ENCODE measurements at regions not wholly inside any gene's neighbourhood (a gene's known extent, or its start where the extent isn't known, plus 50 kb on each side); places are given as distances from the start of the nearest gene placed in this dataset.

GRCh38 chr17:56096026-56096810, 57.1 kb upstream of the ANKFN1 start:
- Histone ChIP-seq H2AFZ (ENCODE audit: low read depth, low read length) (no peak overlapping the region), H3K79me2 (replicated peaks; ENCODE audit: insufficient read depth, low read length) (no peaks in the 10 kb centered on the region), H3K27me3 (ENCODE audit: insufficient read depth, low read depth, low read length) (no peaks in the 10 kb centered on the region), H3K4me3 (ENCODE audit: low read length) (no peak overlapping the region), H3F3A (ENCODE audit: insufficient read depth, low read length, poor library complexity, severe bottlenecking) (no peaks in the 10 kb centered on the region), H4K20me1 (ENCODE audit: insufficient read depth) (no peaks in the 10 kb centered on the region), H3K36me3 (ENCODE audit: insufficient read depth, low read length) (no peaks in the 10 kb centered on the region), H3K27ac (ENCODE audit: low read length) (no peak overlapping the region), H3K9me2 (ENCODE audit: insufficient read depth, low read length) (no peaks in the 10 kb centered on the region), H3K9me3 (ENCODE audit: low read length) (no peaks in the 10 kb centered on the region), H3K4me2 (ENCODE audit: low read length) (no peak overlapping the region), H3K9ac (ENCODE audit: low read length) (no peak overlapping the region)
- TF ChIP-seq, protein P1, sequence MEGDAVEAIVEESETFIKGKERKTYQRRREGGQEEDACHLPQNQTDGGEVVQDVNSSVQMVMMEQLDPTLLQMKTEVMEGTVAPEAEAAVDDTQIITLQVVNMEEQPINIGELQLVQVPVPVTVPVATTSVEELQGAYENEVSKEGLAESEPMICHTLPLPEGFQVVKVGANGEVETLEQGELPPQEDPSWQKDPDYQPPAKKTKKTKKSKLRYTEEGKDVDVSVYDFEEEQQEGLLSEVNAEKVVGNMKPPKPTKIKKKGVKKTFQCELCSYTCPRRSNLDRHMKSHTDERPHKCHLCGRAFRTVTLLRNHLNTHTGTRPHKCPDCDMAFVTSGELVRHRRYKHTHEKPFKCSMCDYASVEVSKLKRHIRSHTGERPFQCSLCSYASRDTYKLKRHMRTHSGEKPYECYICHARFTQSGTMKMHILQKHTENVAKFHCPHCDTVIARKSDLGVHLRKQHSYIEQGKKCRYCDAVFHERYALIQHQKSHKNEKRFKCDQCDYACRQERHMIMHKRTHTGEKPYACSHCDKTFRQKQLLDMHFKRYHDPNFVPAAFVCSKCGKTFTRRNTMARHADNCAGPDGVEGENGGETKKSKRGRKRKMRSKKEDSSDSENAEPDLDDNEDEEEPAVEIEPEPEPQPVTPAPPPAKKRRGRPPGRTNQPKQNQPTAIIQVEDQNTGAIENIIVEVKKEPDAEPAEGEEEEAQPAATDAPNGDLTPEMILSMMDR (IDR thresholded peaks at IDR 0.05; ENCODE audit: poor library complexity, severe bottlenecking): no peak
- TF ChIP-seq, protein P2, sequence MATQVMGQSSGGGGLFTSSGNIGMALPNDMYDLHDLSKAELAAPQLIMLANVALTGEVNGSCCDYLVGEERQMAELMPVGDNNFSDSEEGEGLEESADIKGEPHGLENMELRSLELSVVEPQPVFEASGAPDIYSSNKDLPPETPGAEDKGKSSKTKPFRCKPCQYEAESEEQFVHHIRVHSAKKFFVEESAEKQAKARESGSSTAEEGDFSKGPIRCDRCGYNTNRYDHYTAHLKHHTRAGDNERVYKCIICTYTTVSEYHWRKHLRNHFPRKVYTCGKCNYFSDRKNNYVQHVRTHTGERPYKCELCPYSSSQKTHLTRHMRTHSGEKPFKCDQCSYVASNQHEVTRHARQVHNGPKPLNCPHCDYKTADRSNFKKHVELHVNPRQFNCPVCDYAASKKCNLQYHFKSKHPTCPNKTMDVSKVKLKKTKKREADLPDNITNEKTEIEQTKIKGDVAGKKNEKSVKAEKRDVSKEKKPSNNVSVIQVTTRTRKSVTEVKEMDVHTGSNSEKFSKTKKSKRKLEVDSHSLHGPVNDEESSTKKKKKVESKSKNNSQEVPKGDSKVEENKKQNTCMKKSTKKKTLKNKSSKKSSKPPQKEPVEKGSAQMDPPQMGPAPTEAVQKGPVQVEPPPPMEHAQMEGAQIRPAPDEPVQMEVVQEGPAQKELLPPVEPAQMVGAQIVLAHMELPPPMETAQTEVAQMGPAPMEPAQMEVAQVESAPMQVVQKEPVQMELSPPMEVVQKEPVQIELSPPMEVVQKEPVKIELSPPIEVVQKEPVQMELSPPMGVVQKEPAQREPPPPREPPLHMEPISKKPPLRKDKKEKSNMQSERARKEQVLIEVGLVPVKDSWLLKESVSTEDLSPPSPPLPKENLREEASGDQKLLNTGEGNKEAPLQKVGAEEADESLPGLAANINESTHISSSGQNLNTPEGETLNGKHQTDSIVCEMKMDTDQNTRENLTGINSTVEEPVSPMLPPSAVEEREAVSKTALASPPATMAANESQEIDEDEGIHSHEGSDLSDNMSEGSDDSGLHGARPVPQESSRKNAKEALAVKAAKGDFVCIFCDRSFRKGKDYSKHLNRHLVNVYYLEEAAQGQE (IDR thresholded peaks at IDR 0.05; ENCODE audit: borderline replicate concordance): no peak
- TF ChIP-seq RAD21 (conservative IDR thresholded peaks at IDR 0.05) (no peak), EZH2 (IDR thresholded peaks at IDR 0.05; ENCODE audit: borderline replicate concordance, insufficient read depth, low read length, poor library complexity, severe bottlenecking) (no peak), POLR2AphosphoS5 (IDR thresholded peaks at IDR 0.05) (no peak)

DNA sequence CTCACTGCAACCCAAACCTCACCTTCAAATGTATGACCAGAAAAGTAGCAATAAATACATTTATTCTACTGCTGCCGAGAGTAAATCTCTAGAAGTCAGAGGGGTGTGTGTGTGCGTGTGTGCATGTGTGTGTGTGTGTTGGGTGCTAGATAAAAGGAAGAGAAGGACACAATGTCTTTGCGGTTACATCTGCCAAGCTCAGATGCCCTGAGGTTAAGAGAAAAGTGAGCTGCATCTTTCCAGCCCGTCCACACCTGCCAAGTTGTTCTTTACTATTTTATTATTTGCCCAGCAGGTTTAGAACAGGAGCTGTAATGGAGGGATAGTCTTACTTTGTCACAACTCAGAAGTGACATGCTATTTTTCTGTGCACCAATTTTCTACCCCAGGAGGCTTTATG, 54.5 kb upstream of the ANKFN1 start:
- Histone ChIP-seq H3K79me2 (replicated peaks; ENCODE audit: insufficient read depth, low read length) (no peaks in the 10 kb centered on the region), H3K9me2 (ENCODE audit: insufficient read depth, low read length) (no peaks in the 10 kb centered on the region), H3K36me3 (ENCODE audit: insufficient read depth, low read length) (no peaks in the 10 kb centered on the region), H3K4me2 (ENCODE audit: low read length) (no peak overlapping the region), H3K9ac (ENCODE audit: low read length) (no peak overlapping the region), H3K27me3 (ENCODE audit: insufficient read depth, low read depth, low read length) (no peaks in the 10 kb centered on the region), H3F3A (ENCODE audit: insufficient read depth, low read length, poor library complexity, severe bottlenecking) (no peaks in the 10 kb centered on the region), H2AFZ (ENCODE audit: low read depth, low read length) (no peak overlapping the region), H3K27ac (ENCODE audit: low read length) (no peak overlapping the region), H3K9me3 (ENCODE audit: low read length) (no peaks in the 10 kb centered on the region), H3K4me3 (ENCODE audit: low read length) (no peak overlapping the region), H4K20me1 (ENCODE audit: insufficient read depth) (no peaks in the 10 kb centered on the region)
- TF ChIP-seq, protein P2 (IDR thresholded peaks at IDR 0.05; ENCODE audit: borderline replicate concordance): no peak
- peak; percentile 42 for TF ChIP-seq POLR2AphosphoS5 (IDR thresholded peaks at IDR 0.05)
